CD8-positive, alpha-beta memory T cell (primary cell): ENCODE measurements at regions not wholly inside any gene's neighbourhood (a gene's known extent, or its start where the extent isn't known, plus 50 kb on each side); places are given as distances from the start of the nearest gene placed in this dataset.

Source experiments
- CTCF ChIA-PET: fragments of 350-600 bp; sonication (Branson Sonifier 250); formaldehyde crosslinking; loops from one replicate; lab custom pipeline; 2021; ENCODE audit warnings: antibody characterized with exemption; lab: Charles Lee
- POLR2A ChIA-PET: fragments of 350-600 bp; sonication (Branson Sonifier 250); formaldehyde crosslinking; loops from one replicate; lab custom pipeline; 2021; ENCODE audit warnings: antibody characterized with exemption; lab: Charles Lee
- DNase-seq, 5 donors: peaks; one replicate each; pipeline versions ENCODE4 v3.0.0 to v3.0.0-alpha.2; 2020 to 2022; ENCODE audit warnings: mixed read lengths in 1 of 5
- H3K27ac ChIP-seq: one replicate; pipeline ENCODE4 v1.7.0; 2013; ENCODE audit warnings: low read depth, mild to moderate bottlenecking, low read length, moderate library complexity
- H3K27me3 ChIP-seq: 2 replicates; pipeline ENCODE4 v1.7.0; 2013; ENCODE audit warnings: low read length, mild to moderate bottlenecking; ENCODE audit not compliant: insufficient read depth, poor library complexity, severe bottlenecking
- H3K36me3 ChIP-seq: 2 replicates; pipeline ENCODE4 v1.7.0; 2013; ENCODE audit warnings: mild to moderate bottlenecking, low read length, moderate library complexity; ENCODE audit not compliant: insufficient read depth
- H3K4me1 ChIP-seq: 2 replicates; pipeline ENCODE4 v1.7.0; 2013; ENCODE audit warnings: mild to moderate bottlenecking, low read length, moderate library complexity; ENCODE audit not compliant: insufficient read depth
- H3K4me3 ChIP-seq: 2 replicates; pipeline ENCODE4 v1.7.0; 2013; ENCODE audit warnings: mild to moderate bottlenecking, low read length
- H3K9me3 ChIP-seq: 2 replicates; pipeline ENCODE4 v1.7.0; 2013; ENCODE audit warnings: mild to moderate bottlenecking, low read length
- H3K27ac Mint-ChIP-seq, 8 donors: one replicate each; pipeline ENCODE4 v1.8.0; 2020 to 2021; ENCODE audit warnings: mixed read lengths in 8 of 8, mild to moderate bottlenecking in 6 of 8, inconsistent platforms in 3 of 8, moderate library complexity in 3 of 8
- H3K27me3 Mint-ChIP-seq, 2 donors: one replicate each; pipeline ENCODE4 v1.8.0; 2020 to 2021; ENCODE audit warnings: mixed read lengths in 2 of 2, mild to moderate bottlenecking in 1 of 2, moderate library complexity in 1 of 2
- H3K36me3 Mint-ChIP-seq, 3 donors: one replicate each; pipeline ENCODE4 v1.8.0; 2020 to 2021; ENCODE audit warnings: mixed read lengths in 3 of 3, inconsistent platforms in 1 of 3, mild to moderate bottlenecking in 1 of 3
- H3K4me1 Mint-ChIP-seq, 3 donors: one replicate each; pipeline ENCODE4 v1.8.0; 2020 to 2021; ENCODE audit warnings: mixed read lengths in 3 of 3, inconsistent platforms in 1 of 3, mild to moderate bottlenecking in 1 of 3
- H3K4me3 Mint-ChIP-seq, 7 donors: one replicate each; pipeline ENCODE4 v1.8.0; 2020 to 2021; ENCODE audit warnings: mixed read lengths in 7 of 7, mild to moderate bottlenecking in 6 of 7, moderate library complexity in 4 of 7, inconsistent platforms in 2 of 7
- H3K9me3 Mint-ChIP-seq, 5 donors: one replicate each; pipeline ENCODE4 v1.8.0; 2020 to 2022; ENCODE audit warnings: mixed read lengths in 5 of 5, mild to moderate bottlenecking in 3 of 5, moderate library complexity in 2 of 5, inconsistent platforms in 1 of 5

GRCh38 chr13:58399263-58399662, 767.7 kb downstream of the PCDH17 start:
- DNase-seq = no peak
- Mint-ChIP-seq H3K4me3 (no peak overlapping the region), H3K27ac (no peak overlapping the region), H3K4me1 (no peaks in the 10 kb centered on the region), H3K36me3 (no peaks in the 10 kb centered on the region), H3K27me3 (peaks cover 0 to 2% of the 10 kb centered on the region in 2 donors), H3K9me3 (peaks cover 6 to 61% (median 13%) of the 10 kb centered on the region in 5 donors)
- Histone ChIP-seq H3K4me3 (no peak overlapping the region), H3K27me3 (no peaks in the 10 kb centered on the region), H3K4me1 (no peaks in the 10 kb centered on the region), H3K27ac (no peak overlapping the region), H3K36me3 (no peaks in the 10 kb centered on the region), H3K9me3 (no peaks in the 10 kb centered on the region)
- CTCF ChIA-PET = no interaction called here
- POLR2A ChIA-PET = no interaction called here

DNA sequence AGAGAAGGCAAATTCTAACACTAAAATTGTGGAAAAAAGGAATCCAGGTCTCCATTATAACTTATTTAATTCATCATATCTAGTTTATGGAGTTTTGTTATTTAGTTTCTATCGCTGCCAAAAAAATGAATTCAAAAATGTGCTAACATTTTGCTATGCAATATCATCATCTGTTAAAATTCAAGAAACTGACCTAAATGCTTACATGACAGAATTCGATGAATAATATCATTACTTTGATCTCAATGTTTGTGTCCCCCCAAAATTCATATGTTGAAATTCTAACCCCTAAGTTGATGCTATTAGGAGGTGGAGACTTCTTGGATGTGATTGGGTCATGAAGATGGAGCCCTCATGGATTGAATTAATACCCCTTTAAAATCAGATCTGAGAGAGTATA, 775.0 kb downstream of the PCDH17 start:
- H3K9me3 Mint-ChIP-seq = peaks cover 5 to 30% (median 12%) of the 10 kb centered on the region in 5 donors
- CTCF ChIA-PET = no interaction called here
- POLR2A ChIA-PET = no interaction called here
- no peaks in the 10 kb centered on the region for H3K27me3 ChIP-seq
- no peaks in the 10 kb centered on the region for H3K9me3 ChIP-seq
- H3K36me3 ChIP-seq = no peaks in the 10 kb centered on the region
- no peaks in the 10 kb centered on the region for H3K4me1 ChIP-seq
- H3K4me1 Mint-ChIP-seq = no peaks in the 10 kb centered on the region
- H3K4me3 Mint-ChIP-seq = no peak overlapping the region
- no peaks in the 10 kb centered on the region for H3K36me3 Mint-ChIP-seq
- H3K27ac Mint-ChIP-seq = no peak overlapping the region
- no peak for DNase-seq
- no peak overlapping the region for H3K27ac ChIP-seq
- H3K4me3 ChIP-seq = no peak overlapping the region
- H3K27me3 Mint-ChIP-seq = no peaks in the 10 kb centered on the region

DNA sequence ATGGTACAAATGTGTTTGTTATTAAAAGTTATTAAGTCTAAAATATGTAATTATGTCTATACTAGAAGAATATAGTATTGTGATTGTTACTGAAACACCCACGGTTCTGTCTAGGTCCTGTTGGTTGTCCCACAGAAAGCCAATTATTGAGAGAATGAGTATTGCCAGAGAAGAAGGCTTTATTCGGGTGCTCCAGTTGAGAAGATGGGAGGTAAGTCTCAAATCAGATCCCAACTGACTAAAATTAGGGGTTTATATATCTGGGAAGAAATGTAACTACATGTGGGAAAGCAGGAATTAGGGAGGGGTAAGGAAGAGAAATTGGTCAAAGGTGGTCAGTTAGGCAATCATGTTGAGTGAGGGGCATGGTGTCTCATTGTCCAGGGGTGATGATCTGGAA, 798.4 kb downstream of the PCDH17 start:
- Histone ChIP-seq H3K27ac (no peak overlapping the region), H3K4me3 (no peak overlapping the region), H3K9me3 (no peaks in the 10 kb centered on the region), H3K4me1 (no peaks in the 10 kb centered on the region), H3K27me3 (no peaks in the 10 kb centered on the region), H3K36me3 (no peaks in the 10 kb centered on the region)
- ChIA-PET POLR2A (no interaction called here), CTCF (no interaction called here)
- no peak for DNase-seq
- Mint-ChIP-seq H3K4me1 (no peaks in the 10 kb centered on the region), H3K27ac (no peak overlapping the region), H3K4me3 (no peak overlapping the region), H3K36me3 (no peaks in the 10 kb centered on the region), H3K27me3 (no peaks in the 10 kb centered on the region), H3K9me3 (peaks cover 6 to 44% (median 18%) of the 10 kb centered on the region in 5 donors)

GRCh38 chr13:58434943-58435342, 803.4 kb downstream of the PCDH17 start:
- DNase-seq = no peak
- no peaks in the 10 kb centered on the region for H3K4me1 Mint-ChIP-seq
- Histone ChIP-seq H3K27me3 (no peaks in the 10 kb centered on the region), H3K27ac (no peak overlapping the region), H3K4me3 (no peak overlapping the region), H3K36me3 (no peaks in the 10 kb centered on the region), H3K9me3 (no peaks in the 10 kb centered on the region), H3K4me1 (no peaks in the 10 kb centered on the region)
- H3K4me3 Mint-ChIP-seq = no peak overlapping the region
- H3K36me3 Mint-ChIP-seq = no peaks in the 10 kb centered on the region
- no peaks in the 10 kb centered on the region for H3K27me3 Mint-ChIP-seq
- no peak overlapping the region for H3K27ac Mint-ChIP-seq
- CTCF ChIA-PET = no interaction called here
- POLR2A ChIA-PET = no interaction called here
- H3K9me3 Mint-ChIP-seq = peaks cover 8 to 42% (median 11%) of the 10 kb centered on the region in 5 donors

GRCh38 chr13:58437427-58437826, 805.9 kb downstream of the PCDH17 start:
- no peak overlapping the region for H3K4me3 ChIP-seq
- Mint-ChIP-seq H3K27ac (no peak overlapping the region), H3K36me3 (no peaks in the 10 kb centered on the region), H3K4me3 (no peak overlapping the region), H3K27me3 (no peaks in the 10 kb centered on the region), H3K9me3 (peaks cover 2 to 22% (median 15%) of the 10 kb centered on the region in 5 donors), H3K4me1 (no peaks in the 10 kb centered on the region)
- H3K27ac ChIP-seq = no peak overlapping the region
- no peak for DNase-seq
- CTCF ChIA-PET = no interaction called here
- H3K9me3 ChIP-seq = no peaks in the 10 kb centered on the region
- no peaks in the 10 kb centered on the region for H3K4me1 ChIP-seq
- H3K27me3 ChIP-seq = no peaks in the 10 kb centered on the region
- POLR2A ChIA-PET = no interaction called here
- H3K36me3 ChIP-seq = no peaks in the 10 kb centered on the region

GRCh38 chr13:58446979-58447378, 815.4 kb downstream of the PCDH17 start:
- Histone ChIP-seq H3K36me3 (no peaks in the 10 kb centered on the region), H3K9me3 (no peaks in the 10 kb centered on the region), H3K27ac (no peak overlapping the region), H3K4me1 (no peaks in the 10 kb centered on the region), H3K27me3 (no peaks in the 10 kb centered on the region), H3K4me3 (no peak overlapping the region)
- Mint-ChIP-seq H3K9me3 (peaks cover 0 to 24% (median under 1%) of the 10 kb centered on the region in 5 donors), H3K27me3 (no peaks in the 10 kb centered on the region), H3K4me3 (no peak overlapping the region), H3K4me1 (no peaks in the 10 kb centered on the region), H3K36me3 (no peaks in the 10 kb centered on the region), H3K27ac (no peak overlapping the region)
- DNase-seq = no peak
- POLR2A ChIA-PET = no interaction called here
- CTCF ChIA-PET = no interaction called here

DNA sequence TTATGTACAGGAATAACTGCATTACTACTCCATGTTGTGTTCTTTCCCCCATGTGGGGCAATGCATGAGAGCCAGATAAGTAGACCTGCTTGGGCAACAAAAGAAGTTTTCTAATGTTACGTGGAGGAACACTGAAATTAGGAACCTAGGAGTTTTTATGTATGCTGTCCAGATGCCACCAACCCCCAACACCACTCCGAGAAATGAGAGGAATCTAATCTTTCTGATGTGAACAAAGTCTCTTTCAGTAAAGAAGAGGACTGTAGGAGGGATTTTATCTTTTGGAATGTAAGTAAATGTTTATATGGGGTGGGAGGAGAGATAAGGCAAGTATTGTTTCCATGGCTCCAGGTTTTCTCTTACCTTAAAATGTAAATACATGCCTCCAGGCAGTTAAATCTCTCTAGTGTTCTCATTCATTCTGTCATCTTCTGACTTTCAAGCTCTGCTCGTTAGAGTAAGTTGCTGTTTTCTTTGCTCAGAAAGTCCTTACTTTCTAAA, 820.6 kb downstream of the PCDH17 start:
- no peaks in the 10 kb centered on the region for H3K36me3 ChIP-seq
- H3K4me3 ChIP-seq = no peak overlapping the region
- no peaks in the 10 kb centered on the region for H3K27me3 Mint-ChIP-seq
- no peaks in the 10 kb centered on the region for H3K4me1 Mint-ChIP-seq
- no peaks in the 10 kb centered on the region for H3K27me3 ChIP-seq
- peaks cover 7 to 42% (median 10%) of the 10 kb centered on the region in 5 donors for H3K9me3 Mint-ChIP-seq
- no peak overlapping the region for H3K27ac ChIP-seq
- no peak for DNase-seq
- H3K27ac Mint-ChIP-seq = no peak overlapping the region
- POLR2A ChIA-PET = no interaction called here
- no peaks in the 10 kb centered on the region for H3K4me1 ChIP-seq
- no peak overlapping the region for H3K4me3 Mint-ChIP-seq
- no peaks in the 10 kb centered on the region for H3K9me3 ChIP-seq
- no peaks in the 10 kb centered on the region for H3K36me3 Mint-ChIP-seq
- CTCF ChIA-PET = no interaction called here

GRCh38 chr13:58455094-58455493, 823.5 kb downstream of the PCDH17 start:
- Histone ChIP-seq H3K4me3 (no peak overlapping the region), H3K27ac (no peak overlapping the region), H3K4me1 (no peaks in the 10 kb centered on the region), H3K36me3 (no peaks in the 10 kb centered on the region), H3K9me3 (no peaks in the 10 kb centered on the region), H3K27me3 (no peaks in the 10 kb centered on the region)
- H3K36me3 Mint-ChIP-seq = no peaks in the 10 kb centered on the region
- no peak for DNase-seq
- CTCF ChIA-PET = no interaction called here
- no peaks in the 10 kb centered on the region for H3K4me1 Mint-ChIP-seq
- POLR2A ChIA-PET = no interaction called here
- no peak overlapping the region for H3K4me3 Mint-ChIP-seq
- peaks cover 7 to 34% (median 12%) of the 10 kb centered on the region in 5 donors for H3K9me3 Mint-ChIP-seq
- no peak overlapping the region for H3K27ac Mint-ChIP-seq
- no peaks in the 10 kb centered on the region for H3K27me3 Mint-ChIP-seq

DNA sequence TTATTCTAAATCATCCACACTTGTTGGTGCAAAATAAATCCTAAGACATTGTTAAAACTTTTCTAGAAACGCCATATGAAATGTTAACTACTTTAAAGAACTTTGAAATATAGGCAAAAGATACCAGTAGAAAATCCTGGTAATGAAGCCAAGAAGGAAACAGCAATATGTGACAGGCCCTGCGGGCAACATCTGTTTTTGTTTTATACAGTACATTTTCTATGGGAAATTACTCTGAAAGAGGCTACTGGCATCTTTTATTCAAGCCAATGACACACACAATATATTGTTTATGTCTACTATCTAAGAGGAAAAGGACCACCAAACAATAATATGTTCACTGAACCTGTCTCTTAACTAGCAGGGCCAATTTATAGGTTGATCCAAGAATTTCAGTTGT, 829.7 kb downstream of the PCDH17 start:
- ChIA-PET CTCF (no interaction called here), POLR2A (no interaction called here)
- Mint-ChIP-seq H3K4me3 (no peak overlapping the region), H3K36me3 (no peaks in the 10 kb centered on the region), H3K27me3 (no peaks in the 10 kb centered on the region), H3K27ac (no peak overlapping the region), H3K9me3 (peaks cover 2 to 14% (median 7%) of the 10 kb centered on the region in 5 donors), H3K4me1 (no peaks in the 10 kb centered on the region)
- H3K36me3 ChIP-seq = no peaks in the 10 kb centered on the region
- DNase-seq = no peak
- no peak overlapping the region for H3K4me3 ChIP-seq
- no peaks in the 10 kb centered on the region for H3K9me3 ChIP-seq
- no peaks in the 10 kb centered on the region for H3K27me3 ChIP-seq
- no peaks in the 10 kb centered on the region for H3K4me1 ChIP-seq
- H3K27ac ChIP-seq = no peak overlapping the region
